T47D (cell line): ENCODE measurements at regions not wholly inside any gene's neighbourhood (a gene's known extent, or its start where the extent isn't known, plus 50 kb on each side); places are given as distances from the start of the nearest gene placed in this dataset.
"Not testable (repeated sequence)": the region's sequence is repeated elsewhere in the genome, so short reads cannot be mapped to it uniquely, and the experiment has no call there.

ENCODE experiments used
- DNase-seq, 2 experiments: peaks; one replicate each; pipeline versions ENCODE4 v3.0.0 to v3.0.0-alpha.2; 2011 to 2012; ENCODE audit warnings: low read depth in 1 of 2, low spot score in 1 of 2
- JUND ChIP-seq: IDR thresholded peaks from 2 replicates; pipeline ENCODE4 v1.6.1; 2012; ENCODE audit warnings: low read depth
- in situ Hi-C: cut with HindIII; loops from 2 replicates; pipeline ENCODE4 v1.10.0; 2016; ENCODE audit warnings: low sequenced_read_pairs, low pct_unique_long_range_greater_than_20kb

- no peak for DNase-seq
- in situ Hi-C loops, result no loop called here
- no peak for TF ChIP-seq JUND
Observed at GRCh38 chr2:180238729-180239128, 231.6 kb upstream of the CWC22 start.

- DNase-seq, in situ Hi-C loops: not testable (repeated sequence)
Observed at GRCh38 chr2:180236061-180236460, 229.0 kb upstream of the CWC22 start.

GRCh38 chr2:180235506-180235905 is 228.4 kb upstream of the CWC22 start:
- DNase-seq, in situ Hi-C loops: not testable (repeated sequence)

GRCh38 chr2:180234991-180235390 is 227.9 kb upstream of the CWC22 start:
- in situ Hi-C loops, DNase-seq: not testable (repeated sequence)

GRCh38 chr2:180231015-180231414 is 223.9 kb upstream of the CWC22 start:
- in situ Hi-C loops, result no loop called here

GRCh38 chr2:180227461-180227860 is 220.4 kb upstream of the CWC22 start:
- in situ Hi-C loops, result no loop called here
- no peak for DNase-seq
- TF ChIP-seq JUND, result no peak

More at GRCh38 chr2:180231015-180231414, 223.9 kb upstream of the CWC22 start:
- TF ChIP-seq JUND, result no peak
- DNase-seq, result no peak

GRCh38 chr2:180225118-180225517 is 218.0 kb upstream of the CWC22 start:
- in situ Hi-C loops, result no loop called here
- no peak for TF ChIP-seq JUND
- no peak for DNase-seq

- in situ Hi-C loops, result no loop called here
- no peak for TF ChIP-seq JUND
- no peak for DNase-seq
Observed at GRCh38 chr2:180222644-180223043, 215.5 kb upstream of the CWC22 start.

- in situ Hi-C loops, result no loop called here
- no peak for DNase-seq
- TF ChIP-seq JUND, result no peak
Observed at GRCh38 chr2:180219491-180219890, 212.4 kb upstream of the CWC22 start.

GRCh38 chr2:180208841-180209240 is 201.7 kb upstream of the CWC22 start:
- DNase-seq, result no peak
- in situ Hi-C loops, result no loop called here
- TF ChIP-seq JUND, result no peak

GRCh38 chr2:180205621-180206235 is 198.6 kb upstream of the CWC22 start:
- in situ Hi-C loops, result no loop called here
- DNase-seq, result no peak
- TF ChIP-seq JUND, result no peak

- DNase-seq, result no peak
- in situ Hi-C loops, result no loop called here
- TF ChIP-seq JUND, result no peak
Observed at GRCh38 chr2:180203972-180204371, 196.9 kb upstream of the CWC22 start.

- in situ Hi-C loops, result no loop called here
- DNase-seq, result no peak
Observed at GRCh38 chr2:180202467-180202951, 195.4 kb upstream of the CWC22 start.

GRCh38 chr2:180196419-180196977 is 189.4 kb upstream of the CWC22 start:
- DNase-seq, result no peak
- in situ Hi-C loops, result no loop called here
- no peak for TF ChIP-seq JUND

More at GRCh38 chr2:180202467-180202951, 195.4 kb upstream of the CWC22 start:
- TF ChIP-seq JUND, result no peak
